ENCODE measurements at regions not wholly inside any gene's neighbourhood (a gene's known extent, or its start where the extent isn't known, plus 50 kb on each side); places are given as distances from the start of the nearest gene placed in this dataset.

GRCh38 chr13:50410921-50411746 is 395.9 kb downstream of the KCNRG start:
- no peak overlapping the region for H3K27ac ChIP-seq (ENCODE audit: low read length)

GRCh38 chr13:50412046-50412617 is 396.9 kb downstream of the KCNRG start:
- no peaks in the 10 kb centered on the region for H3K9me3 ChIP-seq (ENCODE audit: control insufficient read depth, insufficient read depth, low read length)
- no peak overlapping the region for H3K27ac ChIP-seq (ENCODE audit: low read length)
- H3K4me3 ChIP-seq (ENCODE audit: low read length), result no peak overlapping the region
- no peaks in the 10 kb centered on the region for H3K27me3 ChIP-seq (ENCODE audit: control insufficient read depth, insufficient read depth, low read length)
- no peak for DNase-seq (ENCODE audit: low read depth, low spot score)
- no peaks in the 10 kb centered on the region for H3K36me3 ChIP-seq (ENCODE audit: control insufficient read depth, insufficient read depth, low read length)
- no peaks in the 10 kb centered on the region for H3K4me1 ChIP-seq (ENCODE audit: control insufficient read depth, insufficient read depth, low read length)
- WGBS (ENCODE audit: insufficient coverage, insufficient read length), result no CpG with 5 or more reads among the region's 4 CpGs

More at GRCh38 chr13:50410921-50411746, 395.9 kb downstream of the KCNRG start:
- H3K36me3 ChIP-seq (ENCODE audit: control insufficient read depth, insufficient read depth, low read length), result no peaks in the 10 kb centered on the region
- no peak for DNase-seq (ENCODE audit: low read depth, low spot score)
- H3K4me1 ChIP-seq (ENCODE audit: control insufficient read depth, insufficient read depth, low read length), result no peaks in the 10 kb centered on the region
- WGBS (ENCODE audit: insufficient coverage, insufficient read length), result no CpG with 5 or more reads among the region's 5 CpGs
- no peaks in the 10 kb centered on the region for H3K9me3 ChIP-seq (ENCODE audit: control insufficient read depth, insufficient read depth, low read length)
- H3K27me3 ChIP-seq (ENCODE audit: control insufficient read depth, insufficient read depth, low read length), result no peaks in the 10 kb centered on the region
- no peak overlapping the region for H3K4me3 ChIP-seq (ENCODE audit: low read length)

GRCh38 chr13:50414640-50415039 is 399.4 kb downstream of the KCNRG start:
- no peaks in the 10 kb centered on the region for H3K4me1 ChIP-seq (ENCODE audit: control insufficient read depth, insufficient read depth, low read length)
- H3K36me3 ChIP-seq (ENCODE audit: control insufficient read depth, insufficient read depth, low read length), result no peaks in the 10 kb centered on the region
- no CpG with 5 or more reads among the region's 1 CpG for WGBS (ENCODE audit: insufficient coverage, insufficient read length)
- no peaks in the 10 kb centered on the region for H3K27me3 ChIP-seq (ENCODE audit: control insufficient read depth, insufficient read depth, low read length)
- no peak overlapping the region for H3K4me3 ChIP-seq (ENCODE audit: low read length)
- no peak for DNase-seq (ENCODE audit: low read depth, low spot score)
- H3K27ac ChIP-seq (ENCODE audit: low read length), result no peak overlapping the region
- no peaks in the 10 kb centered on the region for H3K9me3 ChIP-seq (ENCODE audit: control insufficient read depth, insufficient read depth, low read length)

- H3K27me3 ChIP-seq (ENCODE audit: control insufficient read depth, insufficient read depth, low read length), result no peaks in the 10 kb centered on the region
- no peaks in the 10 kb centered on the region for H3K4me1 ChIP-seq (ENCODE audit: control insufficient read depth, insufficient read depth, low read length)
- H3K27ac ChIP-seq (ENCODE audit: low read length), result no peak overlapping the region
- no peaks in the 10 kb centered on the region for H3K9me3 ChIP-seq (ENCODE audit: control insufficient read depth, insufficient read depth, low read length)
- DNase-seq (ENCODE audit: low read depth, low spot score), result no peak
- H3K4me3 ChIP-seq (ENCODE audit: low read length), result no peak overlapping the region
- no CpG with 5 or more reads among the region's 3 CpGs for WGBS (ENCODE audit: insufficient coverage, insufficient read length)
- H3K36me3 ChIP-seq (ENCODE audit: control insufficient read depth, insufficient read depth, low read length), result no peaks in the 10 kb centered on the region
Measured at GRCh38 chr13:50415428-50415827, 400.2 kb downstream of the KCNRG start.

- Histone ChIP-seq H3K4me3 (ENCODE audit: low read length) (no peak overlapping the region), H3K27me3 (ENCODE audit: control insufficient read depth, insufficient read depth, low read length) (no peaks in the 10 kb centered on the region), H3K4me1 (ENCODE audit: control insufficient read depth, insufficient read depth, low read length) (no peaks in the 10 kb centered on the region), H3K27ac (ENCODE audit: low read length) (no peak overlapping the region), H3K36me3 (ENCODE audit: control insufficient read depth, insufficient read depth, low read length) (no peaks in the 10 kb centered on the region), H3K9me3 (ENCODE audit: control insufficient read depth, insufficient read depth, low read length) (no peaks in the 10 kb centered on the region)
- no peak for DNase-seq (ENCODE audit: low read depth, low spot score)
- no CpG with 5 or more reads among the region's 7 CpGs for WGBS (ENCODE audit: insufficient coverage, insufficient read length)
Measured at GRCh38 chr13:50417597-50417996, 402.4 kb downstream of the KCNRG start.

GRCh38 chr13:50419331-50419865 is 404.2 kb downstream of the KCNRG start:
- Histone ChIP-seq H3K4me1 (ENCODE audit: control insufficient read depth, insufficient read depth, low read length) (no peaks in the 10 kb centered on the region), H3K27ac (ENCODE audit: low read length) (no peak overlapping the region), H3K27me3 (ENCODE audit: control insufficient read depth, insufficient read depth, low read length) (no peaks in the 10 kb centered on the region), H3K36me3 (ENCODE audit: control insufficient read depth, insufficient read depth, low read length) (no peaks in the 10 kb centered on the region), H3K4me3 (ENCODE audit: low read length) (no peak overlapping the region), H3K9me3 (ENCODE audit: control insufficient read depth, insufficient read depth, low read length) (no peaks in the 10 kb centered on the region)
- WGBS (ENCODE audit: insufficient coverage, insufficient read length), result no CpG with 5 or more reads among the region's 2 CpGs
- DNase-seq (ENCODE audit: low read depth, low spot score), result no peak

- H3K9me3 ChIP-seq (ENCODE audit: control insufficient read depth, insufficient read depth, low read length), result no peaks in the 10 kb centered on the region
- no peaks in the 10 kb centered on the region for H3K36me3 ChIP-seq (ENCODE audit: control insufficient read depth, insufficient read depth, low read length)
- WGBS (ENCODE audit: insufficient coverage, insufficient read length), result no CpG with 5 or more reads among the region's 6 CpGs
- H3K4me3 ChIP-seq (ENCODE audit: low read length), result no peak overlapping the region
- no peaks in the 10 kb centered on the region for H3K4me1 ChIP-seq (ENCODE audit: control insufficient read depth, insufficient read depth, low read length)
- H3K27me3 ChIP-seq (ENCODE audit: control insufficient read depth, insufficient read depth, low read length), result no peaks in the 10 kb centered on the region
- DNase-seq (ENCODE audit: low read depth, low spot score), result no peak
- no peak overlapping the region for H3K27ac ChIP-seq (ENCODE audit: low read length)
Measured at GRCh38 chr13:50419896-50420295, 404.7 kb downstream of the KCNRG start.

- no peak overlapping the region for H3K27ac ChIP-seq (ENCODE audit: low read length)
- WGBS (ENCODE audit: insufficient coverage, insufficient read length), result no CpG with 5 or more reads among the region's 6 CpGs
- no peaks in the 10 kb centered on the region for H3K36me3 ChIP-seq (ENCODE audit: control insufficient read depth, insufficient read depth, low read length)
- no peaks in the 10 kb centered on the region for H3K27me3 ChIP-seq (ENCODE audit: control insufficient read depth, insufficient read depth, low read length)
- no peak overlapping the region for H3K4me3 ChIP-seq (ENCODE audit: low read length)
- H3K4me1 ChIP-seq (ENCODE audit: control insufficient read depth, insufficient read depth, low read length), result no peaks in the 10 kb centered on the region
- H3K9me3 ChIP-seq (ENCODE audit: control insufficient read depth, insufficient read depth, low read length), result no peaks in the 10 kb centered on the region
- DNase-seq (ENCODE audit: low read depth, low spot score), result no peak
Measured at GRCh38 chr13:50420718-50421472, 405.7 kb downstream of the KCNRG start.

GRCh38 chr13:50421473-50422130 is 406.4 kb downstream of the KCNRG start:
- Histone ChIP-seq H3K4me3 (ENCODE audit: low read length) (no peak overlapping the region), H3K27me3 (ENCODE audit: control insufficient read depth, insufficient read depth, low read length) (no peaks in the 10 kb centered on the region), H3K9me3 (ENCODE audit: control insufficient read depth, insufficient read depth, low read length) (no peaks in the 10 kb centered on the region), H3K4me1 (ENCODE audit: control insufficient read depth, insufficient read depth, low read length) (no peaks in the 10 kb centered on the region), H3K27ac (ENCODE audit: low read length) (no peak overlapping the region), H3K36me3 (ENCODE audit: control insufficient read depth, insufficient read depth, low read length) (no peaks in the 10 kb centered on the region)
- WGBS (ENCODE audit: insufficient coverage, insufficient read length), result no CpG with 5 or more reads among the region's 2 CpGs
- DNase-seq (ENCODE audit: low read depth, low spot score), result no peak

All from iPS DF 6.9 (cell line).